ENCODE measurements at regions not wholly inside any gene's neighbourhood (a gene's known extent, or its start where the extent isn't known, plus 50 kb on each side); places are given as distances from the start of the nearest gene placed in this dataset.

DNA sequence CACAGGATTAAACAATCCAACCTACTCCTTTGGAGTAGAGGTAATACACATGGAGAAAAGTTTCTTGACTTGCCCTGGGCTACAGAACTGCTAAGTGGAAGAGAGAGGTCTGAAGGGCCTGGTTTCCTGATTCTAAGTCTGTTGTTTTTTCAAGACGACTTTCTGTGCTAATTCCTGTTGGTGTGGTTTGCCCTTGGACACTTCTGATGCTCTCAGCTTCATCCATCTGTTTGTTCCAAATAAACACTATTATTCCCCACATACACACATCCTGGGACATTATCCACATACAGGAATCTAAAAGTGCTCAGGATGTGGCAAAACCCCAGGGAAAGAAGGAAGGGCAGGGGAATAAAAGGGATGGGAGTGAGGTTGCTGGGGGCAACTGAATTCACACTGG, 393.5 kb upstream of the TBL1XR1 start:
- Histone ChIP-seq H3K9ac (ENCODE audit: low read length) (no peak overlapping the region), H3K4me2 (ENCODE audit: low read length) (no peak overlapping the region), H3F3A (ENCODE audit: insufficient read depth, low read length, poor library complexity, severe bottlenecking) (no peaks in the 10 kb centered on the region), H3K4me3 (ENCODE audit: low read length) (no peak overlapping the region), H3K27ac (ENCODE audit: low read length) (no peak overlapping the region), H3K9me3 (ENCODE audit: low read length) (no peaks in the 10 kb centered on the region), H3K79me2 (replicated peaks; ENCODE audit: insufficient read depth, low read length) (no peaks in the 10 kb centered on the region), H4K20me1 (ENCODE audit: insufficient read depth) (no peaks in the 10 kb centered on the region), H3K27me3 (ENCODE audit: insufficient read depth, low read depth, low read length) (no peaks in the 10 kb centered on the region), H2AFZ (ENCODE audit: low read depth, low read length) (no peak overlapping the region), H3K36me3 (ENCODE audit: insufficient read depth, low read length) (no peaks in the 10 kb centered on the region), H3K9me2 (ENCODE audit: insufficient read depth, low read length) (no peaks in the 10 kb centered on the region)
- TF ChIP-seq POLR2AphosphoS5 (IDR thresholded peaks at IDR 0.05): no peak
- TF ChIP-seq SMC3 (conservative IDR thresholded peaks at IDR 0.05; ENCODE audit: poor library complexity): no peak
- TF ChIP-seq EZH2 (IDR thresholded peaks at IDR 0.05; ENCODE audit: borderline replicate concordance, insufficient read depth, low read length, poor library complexity, severe bottlenecking): no peak
- TF ChIP-seq, protein P1, sequence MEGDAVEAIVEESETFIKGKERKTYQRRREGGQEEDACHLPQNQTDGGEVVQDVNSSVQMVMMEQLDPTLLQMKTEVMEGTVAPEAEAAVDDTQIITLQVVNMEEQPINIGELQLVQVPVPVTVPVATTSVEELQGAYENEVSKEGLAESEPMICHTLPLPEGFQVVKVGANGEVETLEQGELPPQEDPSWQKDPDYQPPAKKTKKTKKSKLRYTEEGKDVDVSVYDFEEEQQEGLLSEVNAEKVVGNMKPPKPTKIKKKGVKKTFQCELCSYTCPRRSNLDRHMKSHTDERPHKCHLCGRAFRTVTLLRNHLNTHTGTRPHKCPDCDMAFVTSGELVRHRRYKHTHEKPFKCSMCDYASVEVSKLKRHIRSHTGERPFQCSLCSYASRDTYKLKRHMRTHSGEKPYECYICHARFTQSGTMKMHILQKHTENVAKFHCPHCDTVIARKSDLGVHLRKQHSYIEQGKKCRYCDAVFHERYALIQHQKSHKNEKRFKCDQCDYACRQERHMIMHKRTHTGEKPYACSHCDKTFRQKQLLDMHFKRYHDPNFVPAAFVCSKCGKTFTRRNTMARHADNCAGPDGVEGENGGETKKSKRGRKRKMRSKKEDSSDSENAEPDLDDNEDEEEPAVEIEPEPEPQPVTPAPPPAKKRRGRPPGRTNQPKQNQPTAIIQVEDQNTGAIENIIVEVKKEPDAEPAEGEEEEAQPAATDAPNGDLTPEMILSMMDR (IDR thresholded peaks at IDR 0.05; ENCODE audit: poor library complexity, severe bottlenecking): no peak
- TF ChIP-seq MXI1 (conservative IDR thresholded peaks at IDR 0.05; ENCODE audit: poor library complexity, severe bottlenecking): no peak
- no peak for TF ChIP-seq TAF1 (IDR thresholded peaks at IDR 0.05; ENCODE audit: low read depth)
- TF ChIP-seq RAD21 (conservative IDR thresholded peaks at IDR 0.05): no peak
- TF ChIP-seq, protein P2, sequence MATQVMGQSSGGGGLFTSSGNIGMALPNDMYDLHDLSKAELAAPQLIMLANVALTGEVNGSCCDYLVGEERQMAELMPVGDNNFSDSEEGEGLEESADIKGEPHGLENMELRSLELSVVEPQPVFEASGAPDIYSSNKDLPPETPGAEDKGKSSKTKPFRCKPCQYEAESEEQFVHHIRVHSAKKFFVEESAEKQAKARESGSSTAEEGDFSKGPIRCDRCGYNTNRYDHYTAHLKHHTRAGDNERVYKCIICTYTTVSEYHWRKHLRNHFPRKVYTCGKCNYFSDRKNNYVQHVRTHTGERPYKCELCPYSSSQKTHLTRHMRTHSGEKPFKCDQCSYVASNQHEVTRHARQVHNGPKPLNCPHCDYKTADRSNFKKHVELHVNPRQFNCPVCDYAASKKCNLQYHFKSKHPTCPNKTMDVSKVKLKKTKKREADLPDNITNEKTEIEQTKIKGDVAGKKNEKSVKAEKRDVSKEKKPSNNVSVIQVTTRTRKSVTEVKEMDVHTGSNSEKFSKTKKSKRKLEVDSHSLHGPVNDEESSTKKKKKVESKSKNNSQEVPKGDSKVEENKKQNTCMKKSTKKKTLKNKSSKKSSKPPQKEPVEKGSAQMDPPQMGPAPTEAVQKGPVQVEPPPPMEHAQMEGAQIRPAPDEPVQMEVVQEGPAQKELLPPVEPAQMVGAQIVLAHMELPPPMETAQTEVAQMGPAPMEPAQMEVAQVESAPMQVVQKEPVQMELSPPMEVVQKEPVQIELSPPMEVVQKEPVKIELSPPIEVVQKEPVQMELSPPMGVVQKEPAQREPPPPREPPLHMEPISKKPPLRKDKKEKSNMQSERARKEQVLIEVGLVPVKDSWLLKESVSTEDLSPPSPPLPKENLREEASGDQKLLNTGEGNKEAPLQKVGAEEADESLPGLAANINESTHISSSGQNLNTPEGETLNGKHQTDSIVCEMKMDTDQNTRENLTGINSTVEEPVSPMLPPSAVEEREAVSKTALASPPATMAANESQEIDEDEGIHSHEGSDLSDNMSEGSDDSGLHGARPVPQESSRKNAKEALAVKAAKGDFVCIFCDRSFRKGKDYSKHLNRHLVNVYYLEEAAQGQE (IDR thresholded peaks at IDR 0.05; ENCODE audit: borderline replicate concordance): no peak
- no peak for TF ChIP-seq EP300 (conservative IDR thresholded peaks at IDR 0.05; ENCODE audit: poor library complexity, severe bottlenecking)

DNA sequence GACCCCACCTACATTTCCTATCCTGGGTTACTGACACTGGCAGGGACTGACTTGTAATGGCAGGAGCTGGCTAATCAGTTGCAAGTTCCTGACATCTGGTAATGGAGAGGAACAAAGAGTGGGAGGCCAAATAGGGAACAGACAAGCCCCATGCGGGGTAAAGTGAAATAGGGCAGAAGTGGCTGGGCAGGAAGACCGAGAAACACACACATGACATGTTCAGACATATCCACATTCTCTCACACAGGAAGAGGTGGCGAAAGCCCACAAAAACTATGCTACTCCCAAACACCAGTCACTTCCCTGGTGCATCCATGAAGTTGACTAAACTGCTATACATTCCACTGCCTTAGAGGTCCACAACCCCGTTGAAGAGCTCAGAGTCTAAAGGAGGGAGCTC, 394.1 kb upstream of the TBL1XR1 start:
- Histone ChIP-seq H3K9me2 (ENCODE audit: insufficient read depth, low read length) (no peaks in the 10 kb centered on the region), H3K4me3 (ENCODE audit: low read length) (no peak overlapping the region), H3K27me3 (ENCODE audit: insufficient read depth, low read depth, low read length) (no peaks in the 10 kb centered on the region), H3K9me3 (ENCODE audit: low read length) (no peaks in the 10 kb centered on the region), H3F3A (ENCODE audit: insufficient read depth, low read length, poor library complexity, severe bottlenecking) (no peaks in the 10 kb centered on the region), H3K79me2 (replicated peaks; ENCODE audit: insufficient read depth, low read length) (no peaks in the 10 kb centered on the region), H3K27ac (ENCODE audit: low read length) (no peak overlapping the region), H3K4me2 (ENCODE audit: low read length) (no peak overlapping the region), H2AFZ (ENCODE audit: low read depth, low read length) (no peak overlapping the region), H4K20me1 (ENCODE audit: insufficient read depth) (no peaks in the 10 kb centered on the region), H3K9ac (ENCODE audit: low read length) (no peak overlapping the region), H3K36me3 (ENCODE audit: insufficient read depth, low read length) (no peaks in the 10 kb centered on the region)
- TF ChIP-seq EP300 (conservative IDR thresholded peaks at IDR 0.05; ENCODE audit: poor library complexity, severe bottlenecking) (no peak), POLR2AphosphoS5 (IDR thresholded peaks at IDR 0.05) (no peak), SMC3 (conservative IDR thresholded peaks at IDR 0.05; ENCODE audit: poor library complexity) (no peak), TAF1 (IDR thresholded peaks at IDR 0.05; ENCODE audit: low read depth) (no peak), EZH2 (IDR thresholded peaks at IDR 0.05; ENCODE audit: borderline replicate concordance, insufficient read depth, low read length, poor library complexity, severe bottlenecking) (no peak), RAD21 (conservative IDR thresholded peaks at IDR 0.05) (no peak), MXI1 (conservative IDR thresholded peaks at IDR 0.05; ENCODE audit: poor library complexity, severe bottlenecking) (no peak)
- TF ChIP-seq, protein P2 (IDR thresholded peaks at IDR 0.05; ENCODE audit: borderline replicate concordance): no peak
- TF ChIP-seq, protein P1 (IDR thresholded peaks at IDR 0.05; ENCODE audit: poor library complexity, severe bottlenecking): no peak

All from neural cell (in vitro differentiated cells).